ENCODE measurements at regions not wholly inside any gene's neighbourhood (a gene's known extent, or its start where the extent isn't known, plus 50 kb on each side); places are given as distances from the start of the nearest gene placed in this dataset.

DNA sequence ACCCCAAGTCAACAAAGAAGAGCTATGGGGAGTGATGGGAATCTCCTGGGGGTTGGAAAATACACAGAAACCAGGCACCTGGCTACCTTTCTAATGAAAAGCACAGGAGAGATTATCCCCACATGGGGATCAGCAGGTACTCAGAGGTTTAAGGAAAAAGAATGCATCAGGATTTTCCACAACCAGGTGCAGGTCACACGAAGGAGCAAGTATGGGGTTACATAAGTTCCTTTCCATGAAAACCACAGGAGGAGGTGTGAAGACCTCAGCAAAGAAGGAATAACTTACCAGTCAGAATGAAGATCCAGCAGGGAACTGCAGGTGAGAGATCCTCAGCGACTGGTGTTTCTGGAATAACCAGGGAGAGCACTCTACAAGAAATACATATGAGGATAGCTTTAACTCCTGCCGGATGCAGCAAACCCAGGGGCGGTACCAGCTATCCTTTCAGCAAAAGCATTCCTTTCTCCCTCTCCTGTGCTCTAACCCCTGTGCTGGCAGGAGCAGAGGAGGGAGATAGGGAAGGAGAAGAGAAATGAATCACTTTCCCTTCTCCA lies 116.7 kb upstream of the TMEM106B start:
- TF ChIP-seq RAD21 (IDR thresholded peaks at IDR 0.05) (no peak), FOXA1 (IDR thresholded peaks at IDR 0.05) (no peak), NR2F2 (IDR thresholded peaks at IDR 0.05) (no peak), EGR1 (IDR thresholded peaks at IDR 0.05; ENCODE audit: low read depth in 2 of 2) (no peak), TAF1 (conservative IDR thresholded peaks at IDR 0.05) (no peak), HNF4A (conservative IDR thresholded peaks at IDR 0.05) (no peak), JUND (IDR thresholded peaks at IDR 0.05) (no peak)
- TF ChIP-seq, protein P1, sequence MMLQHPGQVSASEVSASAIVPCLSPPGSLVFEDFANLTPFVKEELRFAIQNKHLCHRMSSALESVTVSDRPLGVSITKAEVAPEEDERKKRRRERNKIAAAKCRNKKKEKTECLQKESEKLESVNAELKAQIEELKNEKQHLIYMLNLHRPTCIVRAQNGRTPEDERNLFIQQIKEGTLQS (IDR thresholded peaks at IDR 0.05): no peak
- Histone ChIP-seq H3K4me1 (ENCODE audit: control insufficient read depth in 4 of 4, insufficient read depth in 4 of 4, low read length in 3 of 4) (no peaks in the 10 kb centered on the region), H3K4me3 (ENCODE audit: low read depth in 1 of 3, low read length in 3 of 3) (no peak overlapping the region), H3K27me3 (ENCODE audit: control insufficient read depth in 4 of 4, insufficient read depth in 4 of 4, low read length in 3 of 4) (no peaks in the 10 kb centered on the region), H3K9ac (ENCODE audit: low read depth in 1 of 2, low read length in 2 of 2) (no peak overlapping the region), H3K9me3 (ENCODE audit: control insufficient read depth in 4 of 4, low read length in 3 of 4) (peaks cover 0 to 4% (median 0%) of the 10 kb centered on the region in 4 donors), H3K27ac (ENCODE audit: low read depth in 1 of 2, low read length in 2 of 2) (no peak overlapping the region), H3K36me3 (ENCODE audit: control insufficient read depth in 4 of 4, insufficient read depth in 3 of 4, low read depth in 1 of 4, low read length in 3 of 4) (no peaks in the 10 kb centered on the region)
- DNase-seq (ENCODE audit: low spot score): no peak
- WGBS: 49% methylated on average over 4 of the region's 4 CpGs

DNA sequence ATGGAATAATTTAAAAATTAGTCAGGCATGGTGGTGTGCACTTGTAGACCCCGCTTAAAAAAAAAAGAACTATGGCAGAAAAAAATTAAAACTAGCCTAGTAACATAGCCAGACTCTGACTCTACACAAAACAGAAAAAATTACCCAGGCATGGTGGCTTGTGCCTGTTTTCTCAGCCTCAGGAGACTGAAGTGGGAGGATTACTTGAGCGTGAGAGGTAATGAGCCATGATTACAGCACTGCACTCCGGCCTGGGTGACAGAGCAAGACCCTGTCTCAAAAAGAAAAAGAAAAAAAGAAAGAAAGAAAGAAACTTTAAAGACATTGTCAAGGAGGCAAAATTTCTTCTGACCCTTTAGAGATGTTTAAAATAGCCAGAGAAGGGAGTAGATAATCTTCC lies 109.0 kb upstream of the TMEM106B start:
- WGBS: 72% methylated on average over 3 of the region's 3 CpGs
- TF ChIP-seq, protein P2, sequence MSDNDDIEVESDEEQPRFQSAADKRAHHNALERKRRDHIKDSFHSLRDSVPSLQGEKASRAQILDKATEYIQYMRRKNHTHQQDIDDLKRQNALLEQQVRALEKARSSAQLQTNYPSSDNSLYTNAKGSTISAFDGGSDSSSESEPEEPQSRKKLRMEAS (IDR thresholded peaks at IDR 0.05): no peak
- TF ChIP-seq NR2F2 (IDR thresholded peaks at IDR 0.05): no peak
- no peak for TF ChIP-seq RXRA (IDR thresholded peaks at IDR 0.05)
- no peak for TF ChIP-seq SP1 (IDR thresholded peaks at IDR 0.05)
- no peak for TF ChIP-seq TAF1 (conservative IDR thresholded peaks at IDR 0.05)
- TF ChIP-seq GABPA (IDR thresholded peaks at IDR 0.05 in 1 of 2, conservative IDR thresholded peaks at IDR 0.05 in 1 of 2): no peak
- TF ChIP-seq YY1 (IDR thresholded peaks at IDR 0.05): no peak
- TF ChIP-seq, protein P3, sequence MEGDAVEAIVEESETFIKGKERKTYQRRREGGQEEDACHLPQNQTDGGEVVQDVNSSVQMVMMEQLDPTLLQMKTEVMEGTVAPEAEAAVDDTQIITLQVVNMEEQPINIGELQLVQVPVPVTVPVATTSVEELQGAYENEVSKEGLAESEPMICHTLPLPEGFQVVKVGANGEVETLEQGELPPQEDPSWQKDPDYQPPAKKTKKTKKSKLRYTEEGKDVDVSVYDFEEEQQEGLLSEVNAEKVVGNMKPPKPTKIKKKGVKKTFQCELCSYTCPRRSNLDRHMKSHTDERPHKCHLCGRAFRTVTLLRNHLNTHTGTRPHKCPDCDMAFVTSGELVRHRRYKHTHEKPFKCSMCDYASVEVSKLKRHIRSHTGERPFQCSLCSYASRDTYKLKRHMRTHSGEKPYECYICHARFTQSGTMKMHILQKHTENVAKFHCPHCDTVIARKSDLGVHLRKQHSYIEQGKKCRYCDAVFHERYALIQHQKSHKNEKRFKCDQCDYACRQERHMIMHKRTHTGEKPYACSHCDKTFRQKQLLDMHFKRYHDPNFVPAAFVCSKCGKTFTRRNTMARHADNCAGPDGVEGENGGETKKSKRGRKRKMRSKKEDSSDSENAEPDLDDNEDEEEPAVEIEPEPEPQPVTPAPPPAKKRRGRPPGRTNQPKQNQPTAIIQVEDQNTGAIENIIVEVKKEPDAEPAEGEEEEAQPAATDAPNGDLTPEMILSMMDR (IDR thresholded peaks at IDR 0.05; ENCODE audit: low read depth, low read length, missing input control): no peak
- TF ChIP-seq, protein P1 (IDR thresholded peaks at IDR 0.05): no peak
- no peak for TF ChIP-seq FOXA2 (IDR thresholded peaks at IDR 0.05)
- no peak for TF ChIP-seq JUND (IDR thresholded peaks at IDR 0.05)
- TF ChIP-seq, protein P4, sequence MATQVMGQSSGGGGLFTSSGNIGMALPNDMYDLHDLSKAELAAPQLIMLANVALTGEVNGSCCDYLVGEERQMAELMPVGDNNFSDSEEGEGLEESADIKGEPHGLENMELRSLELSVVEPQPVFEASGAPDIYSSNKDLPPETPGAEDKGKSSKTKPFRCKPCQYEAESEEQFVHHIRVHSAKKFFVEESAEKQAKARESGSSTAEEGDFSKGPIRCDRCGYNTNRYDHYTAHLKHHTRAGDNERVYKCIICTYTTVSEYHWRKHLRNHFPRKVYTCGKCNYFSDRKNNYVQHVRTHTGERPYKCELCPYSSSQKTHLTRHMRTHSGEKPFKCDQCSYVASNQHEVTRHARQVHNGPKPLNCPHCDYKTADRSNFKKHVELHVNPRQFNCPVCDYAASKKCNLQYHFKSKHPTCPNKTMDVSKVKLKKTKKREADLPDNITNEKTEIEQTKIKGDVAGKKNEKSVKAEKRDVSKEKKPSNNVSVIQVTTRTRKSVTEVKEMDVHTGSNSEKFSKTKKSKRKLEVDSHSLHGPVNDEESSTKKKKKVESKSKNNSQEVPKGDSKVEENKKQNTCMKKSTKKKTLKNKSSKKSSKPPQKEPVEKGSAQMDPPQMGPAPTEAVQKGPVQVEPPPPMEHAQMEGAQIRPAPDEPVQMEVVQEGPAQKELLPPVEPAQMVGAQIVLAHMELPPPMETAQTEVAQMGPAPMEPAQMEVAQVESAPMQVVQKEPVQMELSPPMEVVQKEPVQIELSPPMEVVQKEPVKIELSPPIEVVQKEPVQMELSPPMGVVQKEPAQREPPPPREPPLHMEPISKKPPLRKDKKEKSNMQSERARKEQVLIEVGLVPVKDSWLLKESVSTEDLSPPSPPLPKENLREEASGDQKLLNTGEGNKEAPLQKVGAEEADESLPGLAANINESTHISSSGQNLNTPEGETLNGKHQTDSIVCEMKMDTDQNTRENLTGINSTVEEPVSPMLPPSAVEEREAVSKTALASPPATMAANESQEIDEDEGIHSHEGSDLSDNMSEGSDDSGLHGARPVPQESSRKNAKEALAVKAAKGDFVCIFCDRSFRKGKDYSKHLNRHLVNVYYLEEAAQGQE (IDR thresholded peaks at IDR 0.05): no peak
- TF ChIP-seq HNF4A (conservative IDR thresholded peaks at IDR 0.05): no peak
- no peak for TF ChIP-seq FOXA1 (IDR thresholded peaks at IDR 0.05)
- TF ChIP-seq, protein P5, sequence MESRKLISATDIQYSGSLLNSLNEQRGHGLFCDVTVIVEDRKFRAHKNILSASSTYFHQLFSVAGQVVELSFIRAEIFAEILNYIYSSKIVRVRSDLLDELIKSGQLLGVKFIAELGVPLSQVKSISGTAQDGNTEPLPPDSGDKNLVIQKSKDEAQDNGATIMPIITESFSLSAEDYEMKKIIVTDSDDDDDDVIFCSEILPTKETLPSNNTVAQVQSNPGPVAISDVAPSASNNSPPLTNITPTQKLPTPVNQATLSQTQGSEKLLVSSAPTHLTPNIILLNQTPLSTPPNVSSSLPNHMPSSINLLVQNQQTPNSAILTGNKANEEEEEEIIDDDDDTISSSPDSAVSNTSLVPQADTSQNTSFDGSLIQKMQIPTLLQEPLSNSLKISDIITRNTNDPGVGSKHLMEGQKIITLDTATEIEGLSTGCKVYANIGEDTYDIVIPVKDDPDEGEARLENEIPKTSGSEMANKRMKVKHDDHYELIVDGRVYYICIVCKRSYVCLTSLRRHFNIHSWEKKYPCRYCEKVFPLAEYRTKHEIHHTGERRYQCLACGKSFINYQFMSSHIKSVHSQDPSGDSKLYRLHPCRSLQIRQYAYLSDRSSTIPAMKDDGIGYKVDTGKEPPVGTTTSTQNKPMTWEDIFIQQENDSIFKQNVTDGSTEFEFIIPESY (IDR thresholded peaks at IDR 0.05): no peak
- no peak for TF ChIP-seq HNF4G (IDR thresholded peaks at IDR 0.05)
- no peaks in the 10 kb centered on the region for H3K27me3 ChIP-seq (ENCODE audit: control insufficient read depth in 4 of 4, insufficient read depth in 4 of 4, low read length in 3 of 4)
- H3K4me3 ChIP-seq (ENCODE audit: low read depth in 1 of 3, low read length in 3 of 3): no peak overlapping the region
- H3K36me3 ChIP-seq (ENCODE audit: control insufficient read depth in 4 of 4, insufficient read depth in 3 of 4, low read depth in 1 of 4, low read length in 3 of 4): no peaks in the 10 kb centered on the region
- no peaks in the 10 kb centered on the region for H3K4me1 ChIP-seq (ENCODE audit: control insufficient read depth in 4 of 4, insufficient read depth in 4 of 4, low read length in 3 of 4)
- H3K27ac ChIP-seq (ENCODE audit: low read depth in 1 of 2, low read length in 2 of 2): no peak overlapping the region
- no peak for DNase-seq (ENCODE audit: low spot score)
- no peak overlapping the region for H3K9ac ChIP-seq (ENCODE audit: low read depth in 1 of 2, low read length in 2 of 2)
- peaks cover 0 to 4% (median 0%) of the 10 kb centered on the region in 4 donors for H3K9me3 ChIP-seq (ENCODE audit: control insufficient read depth in 4 of 4, low read length in 3 of 4)

Measured in liver (tissue), 8 donors.